Nephron (organoid): ENCODE measurements at regions not wholly inside any gene's neighbourhood (a gene's known extent, or its start where the extent isn't known, plus 50 kb on each side); places are given as distances from the start of the nearest gene placed in this dataset.

Experiments
- H3K27ac Mint-ChIP-seq, 3 experiments: 2 replicates each; pipeline ENCODE4 v1.8.0; 2020; ENCODE audit warnings: mixed read lengths in 3 of 3, mild to moderate bottlenecking in 2 of 3, moderate library complexity in 1 of 3
- H3K27me3 Mint-ChIP-seq: 2 replicates; pipeline ENCODE4 v1.8.0; 2021; ENCODE audit warnings: low read depth, mild to moderate bottlenecking, moderate library complexity, mixed read lengths
- H3K36me3 Mint-ChIP-seq: 2 replicates; pipeline ENCODE4 v1.8.0; 2020; ENCODE audit warnings: low read depth, mixed read lengths
- H3K4me1 Mint-ChIP-seq: 2 replicates; pipeline ENCODE4 v1.8.0; 2020; ENCODE audit warnings: mixed read lengths
- H3K4me3 Mint-ChIP-seq, 3 experiments: 2 replicates each; pipeline ENCODE4 v1.8.0; 2020; ENCODE audit warnings: mild to moderate bottlenecking in 3 of 3, mixed read lengths in 3 of 3, moderate library complexity in 2 of 3
- H3K9me3 Mint-ChIP-seq: 2 replicates; pipeline ENCODE4 v1.8.0; 2020; ENCODE audit warnings: mixed read lengths
- TF ChIP-seq, protein P1 (sequence below), 3 experiments: fragments of 200-600 bp; sonication (generic); IDR thresholded peaks; one replicate each; pipeline ENCODE4 v1.5.0; 2021; ENCODE audit warnings: antibody characterized with exemption in 3 of 3; ENCODE audit not compliant: unreplicated experiment in 3 of 3

DNA sequence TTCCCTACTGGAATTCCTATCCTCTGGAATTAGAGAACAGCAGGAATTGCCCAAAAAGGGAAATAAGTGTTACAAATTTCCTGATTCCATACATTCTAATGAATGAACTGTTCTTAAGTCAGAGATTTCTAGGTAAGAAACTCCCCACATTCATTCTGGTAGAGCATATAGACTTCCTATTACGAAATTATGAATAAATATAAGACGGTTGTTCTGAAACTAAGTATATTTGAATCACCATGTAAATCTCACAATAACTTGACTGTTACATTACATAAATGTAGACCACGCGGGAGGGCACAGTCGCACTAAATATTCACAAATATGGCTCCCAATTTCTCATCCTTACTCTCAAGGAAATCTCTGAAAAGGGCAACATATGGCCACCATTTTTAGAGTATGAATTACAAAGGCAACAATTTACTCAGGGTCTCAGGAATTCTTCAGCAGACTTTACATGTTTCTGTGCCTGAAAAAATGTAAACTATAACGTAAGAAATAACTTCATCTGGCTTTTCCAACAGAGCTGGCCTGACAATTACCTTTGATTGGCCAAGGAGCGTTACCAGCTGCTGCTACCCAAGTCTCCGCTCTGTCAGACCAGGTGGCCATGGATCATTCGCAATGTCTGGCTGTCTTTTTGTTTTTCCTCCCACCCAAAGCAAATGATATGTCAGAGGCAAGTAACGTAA lies 115.8 kb downstream of the MPP7 start:
- H3K27ac Mint-ChIP-seq: no peak overlapping the region
- H3K36me3 Mint-ChIP-seq: no peaks in the 10 kb centered on the region
- no peak overlapping the region for H3K4me3 Mint-ChIP-seq
- no peaks in the 10 kb centered on the region for H3K9me3 Mint-ChIP-seq
- H3K4me1 Mint-ChIP-seq: no peaks in the 10 kb centered on the region
- H3K27me3 Mint-ChIP-seq: peaks cover 7% of the 10 kb centered on the region
- TF ChIP-seq, protein P1, sequence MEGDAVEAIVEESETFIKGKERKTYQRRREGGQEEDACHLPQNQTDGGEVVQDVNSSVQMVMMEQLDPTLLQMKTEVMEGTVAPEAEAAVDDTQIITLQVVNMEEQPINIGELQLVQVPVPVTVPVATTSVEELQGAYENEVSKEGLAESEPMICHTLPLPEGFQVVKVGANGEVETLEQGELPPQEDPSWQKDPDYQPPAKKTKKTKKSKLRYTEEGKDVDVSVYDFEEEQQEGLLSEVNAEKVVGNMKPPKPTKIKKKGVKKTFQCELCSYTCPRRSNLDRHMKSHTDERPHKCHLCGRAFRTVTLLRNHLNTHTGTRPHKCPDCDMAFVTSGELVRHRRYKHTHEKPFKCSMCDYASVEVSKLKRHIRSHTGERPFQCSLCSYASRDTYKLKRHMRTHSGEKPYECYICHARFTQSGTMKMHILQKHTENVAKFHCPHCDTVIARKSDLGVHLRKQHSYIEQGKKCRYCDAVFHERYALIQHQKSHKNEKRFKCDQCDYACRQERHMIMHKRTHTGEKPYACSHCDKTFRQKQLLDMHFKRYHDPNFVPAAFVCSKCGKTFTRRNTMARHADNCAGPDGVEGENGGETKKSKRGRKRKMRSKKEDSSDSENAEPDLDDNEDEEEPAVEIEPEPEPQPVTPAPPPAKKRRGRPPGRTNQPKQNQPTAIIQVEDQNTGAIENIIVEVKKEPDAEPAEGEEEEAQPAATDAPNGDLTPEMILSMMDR (IDR thresholded peaks at IDR 0.05; ENCODE audit: unreplicated experiment in 3 of 3): no peak

DNA sequence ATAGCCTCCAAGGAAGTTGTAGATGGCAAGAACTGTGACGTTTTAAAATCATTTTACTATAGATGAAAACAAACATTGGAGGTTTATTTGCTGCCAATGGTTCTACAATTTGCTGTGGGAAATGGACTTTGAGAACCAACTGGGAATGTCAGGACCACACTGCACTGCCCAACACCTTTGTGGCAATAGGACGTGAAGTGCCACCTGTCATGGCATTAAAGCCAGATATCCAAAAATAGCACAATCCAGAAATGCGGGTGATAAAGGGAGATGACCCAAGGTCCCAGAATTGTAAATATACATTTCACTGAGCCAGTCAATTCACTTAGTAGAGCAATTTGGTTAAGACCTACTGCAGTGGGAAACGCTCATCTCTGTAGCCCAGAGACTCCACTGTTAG lies 116.4 kb downstream of the MPP7 start:
- Mint-ChIP-seq H3K4me3 (no peak overlapping the region), H3K36me3 (no peaks in the 10 kb centered on the region), H3K9me3 (no peaks in the 10 kb centered on the region), H3K27ac (no peak overlapping the region), H3K27me3 (peaks cover 7% of the 10 kb centered on the region), H3K4me1 (peaks cover 5% of the 10 kb centered on the region)
- TF ChIP-seq, protein P1 (IDR thresholded peaks at IDR 0.05; ENCODE audit: unreplicated experiment in 3 of 3): no peak

DNA sequence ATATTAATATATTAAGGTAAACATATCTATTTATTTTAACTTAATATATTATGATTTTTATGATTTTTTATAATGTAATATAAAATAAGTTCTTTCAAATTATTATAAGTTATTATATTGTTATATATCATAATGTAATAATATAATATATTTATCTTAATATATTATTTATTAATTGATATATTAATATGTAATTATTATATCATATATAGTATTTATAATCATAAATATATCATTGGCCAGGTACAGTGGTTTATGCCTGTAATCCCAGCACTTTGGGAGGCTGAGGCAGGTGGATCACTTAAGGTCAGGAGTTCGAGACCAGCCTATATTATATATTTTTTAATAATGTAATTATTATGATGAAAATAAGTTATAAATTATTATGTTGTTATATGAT lies 118.1 kb downstream of the MPP7 start:
- TF ChIP-seq, protein P1 (IDR thresholded peaks at IDR 0.05; ENCODE audit: unreplicated experiment in 3 of 3): no peak
- Mint-ChIP-seq H3K27me3 (peaks cover 5% of the 10 kb centered on the region), H3K4me3 (no peak overlapping the region), H3K4me1 (peaks cover 5% of the 10 kb centered on the region), H3K27ac (no peak overlapping the region), H3K36me3 (no peaks in the 10 kb centered on the region), H3K9me3 (no peaks in the 10 kb centered on the region)

DNA sequence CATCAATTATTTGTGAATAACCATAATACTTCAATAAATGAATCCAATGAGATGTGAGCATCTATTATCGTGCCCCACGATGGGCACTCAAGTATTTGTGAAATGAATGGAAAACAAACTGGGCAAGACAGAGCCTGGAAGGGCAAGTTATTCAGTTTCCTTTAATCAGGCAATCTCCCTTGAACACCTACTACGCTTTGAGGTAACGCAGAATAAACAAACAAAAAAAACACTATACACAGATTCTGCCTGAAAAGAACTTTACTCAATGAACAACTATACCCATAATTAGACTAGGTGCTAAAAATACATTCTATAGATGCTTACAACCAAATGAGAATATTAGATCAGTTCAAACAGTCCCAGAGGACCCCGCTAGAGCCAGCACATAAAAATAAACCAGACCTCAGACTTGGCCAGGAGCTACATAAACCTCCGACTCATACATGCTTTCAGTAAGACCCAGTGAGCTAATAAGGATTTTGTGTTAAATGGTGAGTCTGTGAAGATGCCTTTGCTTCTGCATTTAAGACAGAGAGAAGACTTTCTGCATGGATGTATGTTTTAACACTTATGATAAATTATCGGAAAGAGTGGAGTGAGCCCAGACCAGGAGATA lies 121.3 kb downstream of the MPP7 start:
- H3K9me3 Mint-ChIP-seq: no peaks in the 10 kb centered on the region
- peaks cover 10% of the 10 kb centered on the region for H3K4me1 Mint-ChIP-seq
- TF ChIP-seq, protein P1 (IDR thresholded peaks at IDR 0.05; ENCODE audit: unreplicated experiment in 3 of 3): no peak
- H3K4me3 Mint-ChIP-seq: no peak overlapping the region
- peaks cover 8% of the 10 kb centered on the region for H3K27me3 Mint-ChIP-seq
- H3K36me3 Mint-ChIP-seq: no peaks in the 10 kb centered on the region
- H3K27ac Mint-ChIP-seq: no peak overlapping the region

DNA sequence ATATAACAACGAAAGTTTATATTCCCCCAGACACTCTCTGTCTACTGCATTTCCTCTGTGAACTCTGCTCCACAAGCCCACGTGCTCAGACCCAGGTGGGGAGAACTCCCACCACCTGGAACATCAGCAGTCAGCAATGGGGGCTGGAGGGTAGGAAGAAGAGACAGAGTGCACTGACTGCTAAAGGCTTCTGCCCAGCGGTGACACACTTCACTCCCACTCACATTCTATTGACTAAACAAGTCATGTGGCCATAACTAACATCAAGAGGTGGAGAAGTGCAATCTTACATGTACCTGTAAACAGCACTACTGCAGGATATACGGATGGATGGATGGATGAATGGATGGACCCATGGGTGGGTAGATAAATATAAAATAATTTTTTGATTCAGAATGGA lies 122.2 kb downstream of the MPP7 start:
- TF ChIP-seq, protein P1 (IDR thresholded peaks at IDR 0.05; ENCODE audit: unreplicated experiment in 3 of 3): no peak
- Mint-ChIP-seq H3K36me3 (no peaks in the 10 kb centered on the region), H3K4me3 (no peak overlapping the region), H3K9me3 (no peaks in the 10 kb centered on the region), H3K27me3 (peaks cover 8% of the 10 kb centered on the region), H3K27ac (no peak overlapping the region), H3K4me1 (peaks cover 10% of the 10 kb centered on the region)

DNA sequence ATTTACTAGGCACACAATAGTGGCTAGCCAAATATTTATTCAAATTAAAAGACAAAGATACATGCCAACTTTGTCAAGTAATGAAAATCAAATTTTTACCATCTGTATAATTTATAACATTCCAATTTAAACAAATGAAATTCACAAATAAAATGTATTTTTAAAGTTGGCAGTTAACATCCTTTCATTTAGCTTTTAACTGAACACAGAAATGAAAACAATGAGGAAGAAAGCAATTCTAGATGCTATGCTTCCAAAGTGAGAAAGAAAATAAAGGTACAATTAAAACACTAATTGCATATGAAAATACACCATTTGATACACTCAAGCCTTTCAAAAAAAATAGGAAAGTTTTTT lies 123.1 kb downstream of the MPP7 start:
- Mint-ChIP-seq H3K27me3 (peaks cover 8% of the 10 kb centered on the region), H3K9me3 (no peaks in the 10 kb centered on the region), H3K4me3 (no peak overlapping the region), H3K27ac (no peak overlapping the region), H3K4me1 (peaks cover 10% of the 10 kb centered on the region), H3K36me3 (no peaks in the 10 kb centered on the region)
- TF ChIP-seq, protein P1 (IDR thresholded peaks at IDR 0.05; ENCODE audit: unreplicated experiment in 3 of 3): no peak
